ENCODE measurements at regions not wholly inside any gene's neighbourhood (a gene's known extent, or its start where the extent isn't known, plus 50 kb on each side); places are given as distances from the start of the nearest gene placed in this dataset.

DNA sequence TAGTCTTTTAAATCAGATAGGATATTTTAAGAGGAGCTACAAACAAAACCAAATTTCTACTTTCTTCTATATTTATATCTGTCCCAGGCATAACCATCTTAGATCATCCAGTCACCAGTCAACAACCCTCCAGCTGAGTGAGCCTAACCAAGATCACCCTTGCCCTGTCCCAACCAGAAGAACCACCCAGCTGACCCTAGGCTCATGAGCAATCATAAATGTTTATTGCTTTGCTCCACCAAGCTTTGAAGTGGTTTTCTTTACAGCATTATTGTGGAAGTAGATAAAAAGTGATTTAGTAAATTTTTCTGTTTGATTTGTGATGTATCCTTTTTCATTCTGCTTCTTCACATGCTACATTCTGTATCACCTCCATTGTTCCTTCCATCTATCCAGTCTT lies 167.2 kb upstream of the PIEZO2 start:
- Histone ChIP-seq H3K36me3 (replicated peaks in 1 of 2; ENCODE audit: control insufficient read depth in 1 of 2, insufficient read depth in 2 of 2, low read length in 1 of 2) (no peaks in the 10 kb centered on the region), H3K9ac (no peak overlapping the region), H3K27me3 (ENCODE audit: insufficient read depth) (no peaks in the 10 kb centered on the region), H3K4me3 (ENCODE audit: low read depth in 2 of 2, low read length in 1 of 2) (no peak overlapping the region), H3K9me3 (no peaks in the 10 kb centered on the region), H4K20me1 (ENCODE audit: insufficient read depth) (no peaks in the 10 kb centered on the region), H3K79me2 (ENCODE audit: insufficient read depth) (no peaks in the 10 kb centered on the region), H3K4me1 (ENCODE audit: control insufficient read depth in 1 of 2, insufficient read depth in 2 of 2, low read depth in 1 of 2, low read length in 1 of 2) (peaks cover 0 to 12% of the 10 kb centered on the region in 2 experiments; a peak in 3 of 4 replicates), H3K9me2 (no peaks in the 10 kb centered on the region), H3F3A (replicated peaks; ENCODE audit: insufficient read depth) (peaks cover 11% of the 10 kb centered on the region), H3K27ac (ENCODE audit: low read depth in 2 of 2, low read length in 1 of 2) (no peak overlapping the region), H3K4me2 (no peak overlapping the region), H2AFZ (ENCODE audit: low read depth) (no peak overlapping the region)
- ChIA-PET CTCF (no interaction called here), POLR2A (no interaction called here)
- TF ChIP-seq USF2 (IDR thresholded peaks at IDR 0.05; ENCODE audit: borderline replicate concordance, low read depth, low read length): no peak
- TF ChIP-seq GABPA (IDR thresholded peaks at IDR 0.05; ENCODE audit: low read depth): no peak
- TF ChIP-seq FOXJ3 (CRISPR knock-in tag; IDR thresholded peaks at IDR 0.05): no peak
- TF ChIP-seq, protein P1, sequence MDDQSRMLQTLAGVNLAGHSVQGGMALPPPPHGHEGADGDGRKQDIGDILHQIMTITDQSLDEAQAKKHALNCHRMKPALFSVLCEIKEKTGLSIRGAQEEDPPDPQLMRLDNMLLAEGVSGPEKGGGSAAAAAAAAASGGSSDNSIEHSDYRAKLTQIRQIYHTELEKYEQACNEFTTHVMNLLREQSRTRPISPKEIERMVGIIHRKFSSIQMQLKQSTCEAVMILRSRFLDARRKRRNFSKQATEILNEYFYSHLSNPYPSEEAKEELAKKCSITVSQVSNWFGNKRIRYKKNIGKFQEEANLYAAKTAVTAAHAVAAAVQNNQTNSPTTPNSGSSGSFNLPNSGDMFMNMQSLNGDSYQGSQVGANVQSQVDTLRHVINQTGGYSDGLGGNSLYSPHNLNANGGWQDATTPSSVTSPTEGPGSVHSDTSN (IDR thresholded peaks at IDR 0.05): no peak
- TF ChIP-seq RFX5 (IDR thresholded peaks at IDR 0.05; ENCODE audit: low read length): no peak
- no peak for TF ChIP-seq RCOR1 (IDR thresholded peaks at IDR 0.05; ENCODE audit: low read length)
- no peak for TF ChIP-seq FOXM1 (IDR thresholded peaks at IDR 0.05; ENCODE audit: low read depth)
- no peak for TF ChIP-seq TCF12 (IDR thresholded peaks at IDR 0.05)
- DNase-seq: no peak

DNA sequence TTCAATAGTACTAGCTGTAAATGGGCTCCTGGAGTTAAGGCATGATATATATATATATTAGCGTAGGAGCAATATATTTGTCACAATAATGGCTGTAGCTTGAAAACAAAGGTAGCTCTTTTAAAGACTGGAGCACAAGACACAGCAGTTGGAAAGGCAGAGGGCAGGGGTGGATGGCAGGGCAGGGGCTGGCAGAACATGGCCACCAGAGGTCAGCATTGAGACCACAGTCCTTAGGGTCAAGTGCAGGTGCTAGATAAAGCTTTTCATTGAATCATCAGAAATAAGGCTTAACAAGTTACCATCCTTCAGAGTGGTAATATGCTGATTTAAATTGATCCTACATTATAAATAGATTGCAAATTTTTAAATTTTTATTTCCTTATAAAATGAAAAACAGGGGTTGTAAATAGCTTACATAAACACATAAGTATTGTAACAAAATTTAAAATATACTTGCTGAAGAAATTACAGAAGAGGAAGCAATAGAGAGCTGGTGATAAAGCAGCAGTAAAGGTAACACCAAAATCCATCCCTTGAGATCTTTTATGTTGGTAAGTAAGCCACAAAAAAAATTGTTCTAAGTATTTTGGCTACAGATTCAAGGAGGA lies 161.2 kb upstream of the PIEZO2 start:
- no peak for TF ChIP-seq YY1 (IDR thresholded peaks at IDR 0.05; ENCODE audit: low read depth)
- TF ChIP-seq CTCF (IDR thresholded peaks at IDR 0.05): peak; percentile 84
- no peak for TF ChIP-seq ELF1 (IDR thresholded peaks at IDR 0.05)
- no peak for TF ChIP-seq EZH2phosphoT487 (IDR thresholded peaks at IDR 0.05; ENCODE audit: borderline replicate concordance, low read depth)
- no peak for TF ChIP-seq GATA2 (CRISPR knock-in tag; IDR thresholded peaks at IDR 0.05)
- TF ChIP-seq, protein P2, sequence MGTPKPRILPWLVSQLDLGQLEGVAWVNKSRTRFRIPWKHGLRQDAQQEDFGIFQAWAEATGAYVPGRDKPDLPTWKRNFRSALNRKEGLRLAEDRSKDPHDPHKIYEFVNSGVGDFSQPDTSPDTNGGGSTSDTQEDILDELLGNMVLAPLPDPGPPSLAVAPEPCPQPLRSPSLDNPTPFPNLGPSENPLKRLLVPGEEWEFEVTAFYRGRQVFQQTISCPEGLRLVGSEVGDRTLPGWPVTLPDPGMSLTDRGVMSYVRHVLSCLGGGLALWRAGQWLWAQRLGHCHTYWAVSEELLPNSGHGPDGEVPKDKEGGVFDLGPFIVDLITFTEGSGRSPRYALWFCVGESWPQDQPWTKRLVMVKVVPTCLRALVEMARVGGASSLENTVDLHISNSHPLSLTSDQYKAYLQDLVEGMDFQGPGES (IDR thresholded peaks at IDR 0.05; ENCODE audit: low read depth, low read length): no peak
- peak; percentile 76 for TF ChIP-seq SMC3 (IDR thresholded peaks at IDR 0.05; ENCODE audit: low read depth, low read length)
- TF ChIP-seq MEF2A (IDR thresholded peaks at IDR 0.05; ENCODE audit: borderline replicate concordance, low read depth): no peak
- no peak for TF ChIP-seq MAX (IDR thresholded peaks at IDR 0.05; ENCODE audit: low read depth)
- TF ChIP-seq RAD21 (IDR thresholded peaks at IDR 0.05; ENCODE audit: low read length): peak; percentile 52
- TF ChIP-seq TAF1 (IDR thresholded peaks at IDR 0.05; ENCODE audit: borderline replicate concordance, low read depth, low read length): no peak
- no peak for TF ChIP-seq RFX5 (IDR thresholded peaks at IDR 0.05; ENCODE audit: low read length)
- H3K36me3 ChIP-seq (replicated peaks in 1 of 2; ENCODE audit: control insufficient read depth in 1 of 2, insufficient read depth in 2 of 2, low read length in 1 of 2): no peaks in the 10 kb centered on the region
- H3K27ac ChIP-seq (ENCODE audit: low read depth in 2 of 2, low read length in 1 of 2): no peak overlapping the region
- H4K20me1 ChIP-seq (ENCODE audit: insufficient read depth): no peaks in the 10 kb centered on the region
- H3K79me2 ChIP-seq (ENCODE audit: insufficient read depth): no peaks in the 10 kb centered on the region
- ChIA-PET CTCF (interaction anchor here (0.6 to 3.8 kb wide), 21 partner anchors 9 to 261 kb away, joined by 3 to 21 read pairs (median 5); no protein-coding TSS in a partner anchor), POLR2A (no interaction called here)
- H3K4me2 ChIP-seq: no peak overlapping the region
- no peak overlapping the region for H3K9ac ChIP-seq
- 33% methylated on average over 1 of the region's 1 CpG for WGBS (ENCODE audit: low lambda C conversion rate)
- H3F3A ChIP-seq (replicated peaks; ENCODE audit: insufficient read depth): no peaks in the 10 kb centered on the region
- 0 out of 4 replicates have a peak, but pooled peaks cover 0 to 6% of the 10 kb centered on the region in 2 experiments for H3K4me1 ChIP-seq (ENCODE audit: control insufficient read depth in 1 of 2, insufficient read depth in 2 of 2, low read depth in 1 of 2, low read length in 1 of 2)
- peak; percentile 44 for DNase-seq
- H3K4me3 ChIP-seq (ENCODE audit: low read depth in 2 of 2, low read length in 1 of 2): no peak overlapping the region; a peak in 1 of 4 replicates
- no peaks in the 10 kb centered on the region for H3K9me3 ChIP-seq
- H3K27me3 ChIP-seq (ENCODE audit: insufficient read depth): no peaks in the 10 kb centered on the region
- H3K9me2 ChIP-seq: no peaks in the 10 kb centered on the region
- H2AFZ ChIP-seq (ENCODE audit: low read depth): no peak overlapping the region
